Thyroid gland (tissue), 4 donors: ENCODE measurements at regions not wholly inside any gene's neighbourhood (a gene's known extent, or its start where the extent isn't known, plus 50 kb on each side); places are given as distances from the start of the nearest gene placed in this dataset.

Source experiments
- POLR2A ChIP-seq, 2 donors: fragments of 450-650 bp; IDR thresholded peaks; one replicate each; pipeline ENCODE4 v1.6.1; 2017; ENCODE audit warnings: antibody characterized with exemption in 2 of 2, mild to moderate bottlenecking in 2 of 2, moderate library complexity in 1 of 2
- TF ChIP-seq, protein P1 (sequence below), 6 experiments: fragments of 200-600 bp in 3 of 6; fragments of 450-650 bp in 3 of 6; sonication (generic) in 3 of 6; IDR thresholded peaks; one replicate each; pipeline ENCODE4 v1.5.1; 2016 to 2019; ENCODE audit warnings: antibody characterized with exemption in 6 of 6, mild to moderate bottlenecking in 2 of 6, inconsistent platforms in 1 of 6, moderate library complexity in 1 of 6

DNA sequence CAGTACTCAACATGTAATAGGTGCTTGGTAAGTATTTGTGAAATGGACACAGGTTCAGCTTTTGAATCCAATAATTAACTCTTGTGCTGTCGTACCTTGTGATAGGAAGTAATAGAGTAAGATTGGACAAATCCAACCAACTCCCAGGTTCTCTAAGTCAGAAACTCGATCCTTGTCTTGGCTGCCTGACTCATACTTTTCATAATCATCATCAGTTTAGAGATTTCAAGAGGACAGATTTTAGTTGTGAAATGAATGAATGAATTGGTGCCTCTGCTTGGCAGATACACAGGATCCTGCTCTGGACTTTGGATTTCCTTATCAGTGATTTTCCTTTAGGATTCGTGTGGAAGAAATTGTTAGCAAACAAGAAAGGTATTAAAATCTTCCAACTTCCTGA, 1145.2 kb downstream of the AACS start:
- TF ChIP-seq, protein P1, sequence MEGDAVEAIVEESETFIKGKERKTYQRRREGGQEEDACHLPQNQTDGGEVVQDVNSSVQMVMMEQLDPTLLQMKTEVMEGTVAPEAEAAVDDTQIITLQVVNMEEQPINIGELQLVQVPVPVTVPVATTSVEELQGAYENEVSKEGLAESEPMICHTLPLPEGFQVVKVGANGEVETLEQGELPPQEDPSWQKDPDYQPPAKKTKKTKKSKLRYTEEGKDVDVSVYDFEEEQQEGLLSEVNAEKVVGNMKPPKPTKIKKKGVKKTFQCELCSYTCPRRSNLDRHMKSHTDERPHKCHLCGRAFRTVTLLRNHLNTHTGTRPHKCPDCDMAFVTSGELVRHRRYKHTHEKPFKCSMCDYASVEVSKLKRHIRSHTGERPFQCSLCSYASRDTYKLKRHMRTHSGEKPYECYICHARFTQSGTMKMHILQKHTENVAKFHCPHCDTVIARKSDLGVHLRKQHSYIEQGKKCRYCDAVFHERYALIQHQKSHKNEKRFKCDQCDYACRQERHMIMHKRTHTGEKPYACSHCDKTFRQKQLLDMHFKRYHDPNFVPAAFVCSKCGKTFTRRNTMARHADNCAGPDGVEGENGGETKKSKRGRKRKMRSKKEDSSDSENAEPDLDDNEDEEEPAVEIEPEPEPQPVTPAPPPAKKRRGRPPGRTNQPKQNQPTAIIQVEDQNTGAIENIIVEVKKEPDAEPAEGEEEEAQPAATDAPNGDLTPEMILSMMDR (IDR thresholded peaks at IDR 0.05) = no peak
- no peak for TF ChIP-seq POLR2A (IDR thresholded peaks at IDR 0.05)
